Heart right ventricle (tissue), 16 donors: ENCODE measurements at regions not wholly inside any gene's neighbourhood (a gene's known extent, or its start where the extent isn't known, plus 50 kb on each side); places are given as distances from the start of the nearest gene placed in this dataset.

Experiments used
- ATAC-seq, 8 donors: fragments of 200-7000 bp; cut with Tn5 transposase; one replicate each; pipeline ENCODE4 v1.9.1; 2020; ENCODE audit warnings: mild to moderate bottlenecking in 8 of 8, moderate library complexity in 8 of 8, moderate number of reproducible peaks in 1 of 8
- DNase-seq, 2 donors: peaks; one replicate each; pipeline ENCODE4 v3.0.0-alpha.2; 2020
- H3K27ac ChIP-seq, 10 donors: fragments of 200-600 bp; sonication (generic) in 2 of 10; one replicate each; pipeline versions ENCODE4 v1.5.0 to v1.8.0; 2020 to 2022; ENCODE audit warnings: mild to moderate bottlenecking in 3 of 10
- H3K27me3 ChIP-seq, 7 donors: fragments of 200-600 bp; one replicate each; pipeline ENCODE4 v1.8.0; 2021 to 2022; ENCODE audit warnings: mild to moderate bottlenecking in 2 of 7
- H3K36me3 ChIP-seq, 9 donors: fragments of 200-600 bp; sonication (generic) in 1 of 9; one replicate each; pipeline versions ENCODE4 v1.5.0 to v1.8.0; 2020 to 2022; ENCODE audit warnings: mild to moderate bottlenecking in 2 of 9
- H3K4me1 ChIP-seq, 9 donors: fragments of 200-600 bp; sonication (generic) in 1 of 9; one replicate each; pipeline versions ENCODE4 v1.5.0 to v1.8.0; 2020 to 2022; ENCODE audit warnings: mild to moderate bottlenecking in 4 of 9
- H3K4me3 ChIP-seq, 10 donors: fragments of 200-600 bp; sonication (generic) in 2 of 10; one replicate each; pipeline versions ENCODE4 v1.5.0 to v1.8.0; 2020 to 2022; ENCODE audit warnings: mild to moderate bottlenecking in 7 of 10, moderate library complexity in 2 of 10
- H3K9me3 ChIP-seq, 11 donors: fragments of 200-600 bp in 10 of 11; sonication (generic) in 2 of 11; one replicate each; pipeline versions ENCODE4 v1.5.0 to v1.8.0; 2013 to 2022; ENCODE audit warnings: mild to moderate bottlenecking in 2 of 11, control low read depth in 1 of 11, moderate library complexity in 1 of 11
- CTCF ChIP-seq, 9 donors: fragments of 200-600 bp; sonication (generic) in 2 of 9; IDR thresholded peaks; one replicate each; pipeline versions ENCODE4 v1.5.0 to v1.8.0; 2021 to 2022; ENCODE audit warnings: antibody characterized with exemption in 9 of 9, mild to moderate bottlenecking in 5 of 9, moderate library complexity in 1 of 9
- WGBS, 2 donors: extraction: QIAGEN DNeasy Blood & Tissue Kit; methylation state at CpG; one replicate each; pipeline ENCODE4 v1.1.7; 2013; ENCODE audit warnings: inconsistent platforms in 1 of 2; 5-methylcytosine and 5-hydroxymethylcytosine counted together
- intact Hi-C, 10 donors: fragments of 100-400 bp; cut with DNase I; formaldehyde crosslinking; loops; one replicate each; pipeline versions ENCODE4 v1.11.1 to v1.14.2; 2022
- donor health status: Arrhythmogenic right ventricular cardiomyopathy.
- donor health status: ischemic (EF 13 %, LVEDD 7.1; RV severe dilation, severe dysfunction).
- donor health status: healthy with polysubstance abuse.
- donor health status: DM: no; HTN: yes; CAD: no.
- donor health status: DM: no; HTN: no; CAD: no.
- donor health status: ischemic (EF 25% LVEDD 6.9; RV normal size, moderate dysfunction).
- donor health status: ischemic (EF 25% LVEDD 5.7; RV mildly dilated, moderate dysfunction).
- donor health status: healthy.
- donor health status: DM: yes; HTN: yes; CAD: no.
- donor health status: Ischemic cardiomyopathy.
- donor health status: ischemic (EF 35%, LVEDD 5.7; RV mildly dilated, moderate dysfunction).
- donor health status: nonischemic (EF 11% LVEDD 7.7; RV severe dilation, severe dysfunction).
- donor health status: DM: yes; HTN: yes; CAD: no.
- donor health status: PGD.
- donor health status: ischemic (EF 29% LVEDD 5.4; RV normal size, mild dysfunction).
- donor health status: nonischemic (EF 23%, LVEDD 6.1; RV moderate dilation, normal function).

- 73 to 77% methylated on average over 4 of the region's 4 CpGs for WGBS, 2 donors
Measured at GRCh38 chr2:14272396-14273075, 360.0 kb upstream of the LRATD1 start.

DNA sequence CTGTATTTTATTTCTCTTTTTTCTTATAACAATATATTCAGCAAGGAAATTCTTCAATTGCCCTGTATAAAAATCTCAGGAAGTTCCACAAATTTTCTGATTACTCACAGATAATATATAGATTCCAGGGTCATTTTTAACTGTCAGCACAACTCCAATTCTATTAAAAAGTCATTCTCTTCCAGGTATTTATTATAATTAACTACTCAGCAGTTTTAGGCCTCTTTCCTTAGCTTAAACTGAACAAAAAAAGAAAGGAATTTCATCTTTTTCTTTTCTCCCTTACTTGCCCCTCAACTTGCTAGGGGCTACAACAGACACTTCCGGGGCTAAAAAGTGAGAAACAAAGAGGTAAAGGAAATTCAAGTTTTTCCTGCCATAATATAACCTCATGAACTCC is 358.9 kb upstream of the LRATD1 start:
- WGBS, 2 donors = 44 to 62% methylated on average over 1 of the region's 1 CpG
- no peak overlapping the region for H3K27ac ChIP-seq
- H3K27me3 ChIP-seq = no peaks in the 10 kb centered on the region
- no peak for TF ChIP-seq CTCF (IDR thresholded peaks at IDR 0.05)
- DNase-seq (no peak), ATAC-seq (no peak)
- H3K4me1 ChIP-seq = no peaks in the 10 kb centered on the region
- H3K36me3 ChIP-seq = no peaks in the 10 kb centered on the region
- H3K9me3 ChIP-seq = peaks cover 0 to 23% (median 3%) of the 10 kb centered on the region in 11 donors
- no peak overlapping the region for H3K4me3 ChIP-seq
- intact Hi-C loops = no loop called here

More at GRCh38 chr2:14272396-14273075, 360.0 kb upstream of the LRATD1 start:
- no peak for TF ChIP-seq CTCF (IDR thresholded peaks at IDR 0.05)
- intact Hi-C loops = no loop called here
- DNase-seq (no peak), ATAC-seq (no peak)
- peaks cover 0 to 15% (median 0%) of the 10 kb centered on the region in 11 donors for H3K9me3 ChIP-seq
- H3K27me3 ChIP-seq = no peaks in the 10 kb centered on the region
- no peaks in the 10 kb centered on the region for H3K4me1 ChIP-seq
- no peaks in the 10 kb centered on the region for H3K36me3 ChIP-seq
- no peak overlapping the region for H3K4me3 ChIP-seq
- H3K27ac ChIP-seq = no peak overlapping the region

GRCh38 chr2:14284244-14284643 is 348.3 kb upstream of the LRATD1 start:
- Histone ChIP-seq H3K4me1 (no peaks in the 10 kb centered on the region), H3K36me3 (no peaks in the 10 kb centered on the region), H3K27me3 (no peaks in the 10 kb centered on the region), H3K27ac (no peak overlapping the region), H3K4me3 (no peak overlapping the region), H3K9me3 (no peaks in the 10 kb centered on the region)
- no peak for DNase-seq
- intact Hi-C loops = no loop called here
- TF ChIP-seq CTCF (IDR thresholded peaks at IDR 0.05) = no peak
- no peak for ATAC-seq

- no peaks in the 10 kb centered on the region for H3K4me1 ChIP-seq
- H3K4me3 ChIP-seq = no peak overlapping the region
- ATAC-seq (no peak), DNase-seq (no peak)
- 73 to 77% methylated on average over 1 of the region's 1 CpG for WGBS, 2 donors
- no peak overlapping the region for H3K27ac ChIP-seq
- intact Hi-C loops = no loop called here
- H3K36me3 ChIP-seq = no peaks in the 10 kb centered on the region
- H3K9me3 ChIP-seq = peaks cover 0 to 2% (median 0%) of the 10 kb centered on the region in 11 donors
- peaks cover 0 to 5% (median 0%) of the 10 kb centered on the region in 7 donors for H3K27me3 ChIP-seq
- TF ChIP-seq CTCF (IDR thresholded peaks at IDR 0.05) = no peak
Measured at GRCh38 chr2:14285812-14286211, 346.7 kb upstream of the LRATD1 start.
